PC-9 (cell line): ENCODE measurements at regions not wholly inside any gene's neighbourhood (a gene's known extent, or its start where the extent isn't known, plus 50 kb on each side); places are given as distances from the start of the nearest gene placed in this dataset.

ENCODE experiments used
- CTCF ChIP-seq: fragments of 200-600 bp; sonication (generic); conservative IDR thresholded peaks from 2 replicates; pipeline ENCODE4 v1.6.1; 2017; ENCODE audit warnings: mixed run types, antibody characterized with exemption, mild to moderate bottlenecking, moderate library complexity
- EZH2 ChIP-seq: fragments of 200-600 bp; sonication (generic); IDR thresholded peaks from 2 replicates; pipeline ENCODE4 v1.8.0; 2017; ENCODE audit warnings: antibody characterized with exemption, low read depth

GRCh38 chr16:35750701-35751104 lies 2291.3 kb downstream of the TP53TG3F start:
- TF ChIP-seq CTCF (no peak), EZH2 (no peak)
